ENCODE measurements at regions not wholly inside any gene's neighbourhood (a gene's known extent, or its start where the extent isn't known, plus 50 kb on each side); places are given as distances from the start of the nearest gene placed in this dataset.

DNA sequence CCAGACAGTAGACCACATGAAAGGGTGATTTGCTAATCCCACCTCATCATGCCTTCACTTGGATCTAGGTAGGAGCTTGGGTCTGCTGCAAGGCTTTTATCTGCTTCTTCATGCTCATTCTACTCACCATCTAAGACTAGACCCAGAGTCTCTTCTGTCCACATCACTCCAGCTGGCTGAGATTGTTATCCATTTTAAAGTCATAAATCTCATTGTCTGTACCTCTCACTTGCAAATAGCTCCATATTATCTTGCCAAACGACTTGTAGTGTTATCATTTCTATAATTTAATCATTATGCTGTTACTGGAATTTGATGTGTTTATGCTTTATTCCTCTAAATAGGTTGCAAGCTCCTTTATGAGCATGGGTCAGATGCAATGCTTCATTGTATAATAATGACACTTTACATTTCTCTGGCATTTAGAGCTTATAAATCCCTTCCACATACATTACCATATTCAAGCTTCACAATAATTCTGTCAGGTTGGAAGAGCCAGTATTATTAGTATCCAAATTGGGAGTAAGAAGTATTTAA lies 254.2 kb upstream of the SORL1-AS1 start:
- no peak for TF ChIP-seq EZH2 (IDR thresholded peaks at IDR 0.05; ENCODE audit: insufficient read depth, poor library complexity, severe bottlenecking)
- no peak for TF ChIP-seq EZH2phosphoT487 (IDR thresholded peaks at IDR 0.05; ENCODE audit: insufficient read depth, low read depth)
- DNase-seq, result no peak
- H3K9me2 ChIP-seq (ENCODE audit: insufficient read depth), result no peaks in the 10 kb centered on the region; the same call in 1 of the 2 replicates
- H3K27ac ChIP-seq, result no peak overlapping the region
- no peaks in the 10 kb centered on the region for H4K20me1 ChIP-seq (ENCODE audit: insufficient read depth)
- H3K9me3 ChIP-seq (ENCODE audit: low read depth), result no peaks in the 10 kb centered on the region
- H3K9ac ChIP-seq, result no peak overlapping the region
- H3K27me3 ChIP-seq (replicated peaks; ENCODE audit: insufficient read depth), result no peaks in the 10 kb centered on the region
- no peak overlapping the region for H3K4me2 ChIP-seq (ENCODE audit: unreplicated experiment)
- H3F3A ChIP-seq (ENCODE audit: insufficient read depth), result no peaks in the 10 kb centered on the region
- WGBS, 2 experiments (ENCODE audit: low coverage in 1 of 2, low lambda C conversion rate in 2 of 2, missing lambda C conversion rate in 2 of 2), result 51 to 54% methylated on average over 1 of the region's 1 CpG
- H3K4me1 ChIP-seq (ENCODE audit: insufficient read depth), result no peaks in the 10 kb centered on the region
- H3K4me3 ChIP-seq, result no peak overlapping the region
- in situ Hi-C loops (cut with MboI), result no loop called here
- no peaks in the 10 kb centered on the region for H3K79me2 ChIP-seq (ENCODE audit: insufficient read depth)
- H3K36me3 ChIP-seq (ENCODE audit: low read depth), result no peaks in the 10 kb centered on the region
- H2AFZ ChIP-seq, result no peak overlapping the region

DNA sequence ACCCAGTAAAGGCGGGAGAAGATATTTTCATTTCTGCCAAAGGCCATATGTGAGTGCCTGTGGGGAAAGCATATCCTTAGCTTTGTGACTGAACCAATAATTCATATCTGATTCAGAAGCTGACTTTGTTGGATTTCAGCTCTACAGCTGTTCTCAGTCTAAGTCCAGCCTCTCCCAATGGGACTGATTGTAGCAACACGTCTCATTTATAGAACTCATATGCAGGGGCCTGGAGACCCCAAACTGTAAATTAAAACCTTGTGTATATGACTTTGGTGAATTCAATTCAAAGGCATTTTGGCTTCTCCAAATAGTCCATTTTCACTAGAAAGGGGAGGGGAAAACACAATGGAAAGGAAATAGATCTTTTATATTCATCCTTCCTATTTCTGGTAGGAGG lies 250.4 kb upstream of the SORL1-AS1 start:
- H3K27me3 ChIP-seq (replicated peaks; ENCODE audit: insufficient read depth), result no peaks in the 10 kb centered on the region
- no peak for DNase-seq
- in situ Hi-C loops (cut with MboI), result no loop called here
- no peak overlapping the region for H3K4me3 ChIP-seq
- no peak overlapping the region for H2AFZ ChIP-seq
- H3K9me2 ChIP-seq (ENCODE audit: insufficient read depth), result no peaks in the 10 kb centered on the region
- no peaks in the 10 kb centered on the region for H3K4me1 ChIP-seq (ENCODE audit: insufficient read depth)
- no peaks in the 10 kb centered on the region for H4K20me1 ChIP-seq (ENCODE audit: insufficient read depth)
- no peaks in the 10 kb centered on the region for H3K36me3 ChIP-seq (ENCODE audit: low read depth)
- 36 to 45% methylated on average over 2 of the region's 2 CpGs for WGBS, 2 experiments (ENCODE audit: low coverage in 1 of 2, low lambda C conversion rate in 2 of 2, missing lambda C conversion rate in 2 of 2)
- no peak overlapping the region for H3K9ac ChIP-seq
- H3K79me2 ChIP-seq (ENCODE audit: insufficient read depth), result no peaks in the 10 kb centered on the region
- H3K9me3 ChIP-seq (ENCODE audit: low read depth), result no peaks in the 10 kb centered on the region
- TF ChIP-seq EZH2phosphoT487 (IDR thresholded peaks at IDR 0.05; ENCODE audit: insufficient read depth, low read depth) (no peak), EZH2 (IDR thresholded peaks at IDR 0.05; ENCODE audit: insufficient read depth, poor library complexity, severe bottlenecking) (no peak)
- no peak overlapping the region for H3K27ac ChIP-seq
- H3K4me2 ChIP-seq (ENCODE audit: unreplicated experiment), result no peak overlapping the region
- H3F3A ChIP-seq (ENCODE audit: insufficient read depth), result no peaks in the 10 kb centered on the region

DNA sequence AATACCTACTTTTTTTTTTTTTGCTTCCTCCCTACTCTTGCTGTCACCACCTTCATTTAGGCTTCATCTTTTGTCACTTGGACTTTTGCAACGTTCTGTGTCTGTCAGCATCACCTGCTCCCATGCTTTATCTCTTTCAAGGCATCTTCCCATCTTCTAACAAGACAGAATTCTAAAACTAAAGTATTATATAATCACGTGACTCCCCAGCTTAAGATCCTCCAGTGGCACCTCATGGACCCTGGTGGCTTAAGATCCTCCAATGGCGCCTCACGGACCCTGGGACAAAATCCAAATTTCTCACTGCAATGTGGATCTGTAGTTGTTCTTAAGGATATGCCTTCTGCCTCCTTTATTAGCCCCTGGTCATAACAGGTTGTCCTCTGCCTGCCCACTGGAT lies 248.2 kb upstream of the SORL1-AS1 start:
- no peaks in the 10 kb centered on the region for H3K4me1 ChIP-seq (ENCODE audit: insufficient read depth)
- in situ Hi-C loops (cut with MboI), result no loop called here
- H3F3A ChIP-seq (ENCODE audit: insufficient read depth), result no peaks in the 10 kb centered on the region
- H3K4me2 ChIP-seq (ENCODE audit: unreplicated experiment), result no peak overlapping the region
- H2AFZ ChIP-seq, result no peak overlapping the region
- H4K20me1 ChIP-seq (ENCODE audit: insufficient read depth), result no peaks in the 10 kb centered on the region
- H3K36me3 ChIP-seq (ENCODE audit: low read depth), result no peaks in the 10 kb centered on the region
- H3K27me3 ChIP-seq (replicated peaks; ENCODE audit: insufficient read depth), result no peaks in the 10 kb centered on the region
- DNase-seq, result no peak
- H3K4me3 ChIP-seq, result no peak overlapping the region
- H3K9me3 ChIP-seq (ENCODE audit: low read depth), result no peaks in the 10 kb centered on the region
- H3K9me2 ChIP-seq (ENCODE audit: insufficient read depth), result no peaks in the 10 kb centered on the region
- TF ChIP-seq EZH2 (IDR thresholded peaks at IDR 0.05; ENCODE audit: insufficient read depth, poor library complexity, severe bottlenecking) (no peak), EZH2phosphoT487 (IDR thresholded peaks at IDR 0.05; ENCODE audit: insufficient read depth, low read depth) (no peak)
- no peak overlapping the region for H3K9ac ChIP-seq
- H3K27ac ChIP-seq, result no peak overlapping the region
- H3K79me2 ChIP-seq (ENCODE audit: insufficient read depth), result no peaks in the 10 kb centered on the region
- WGBS, 2 experiments (ENCODE audit: low coverage in 1 of 2, low lambda C conversion rate in 2 of 2, missing lambda C conversion rate in 2 of 2), result 79 to 82% methylated on average over 4 of the region's 4 CpGs

DNA sequence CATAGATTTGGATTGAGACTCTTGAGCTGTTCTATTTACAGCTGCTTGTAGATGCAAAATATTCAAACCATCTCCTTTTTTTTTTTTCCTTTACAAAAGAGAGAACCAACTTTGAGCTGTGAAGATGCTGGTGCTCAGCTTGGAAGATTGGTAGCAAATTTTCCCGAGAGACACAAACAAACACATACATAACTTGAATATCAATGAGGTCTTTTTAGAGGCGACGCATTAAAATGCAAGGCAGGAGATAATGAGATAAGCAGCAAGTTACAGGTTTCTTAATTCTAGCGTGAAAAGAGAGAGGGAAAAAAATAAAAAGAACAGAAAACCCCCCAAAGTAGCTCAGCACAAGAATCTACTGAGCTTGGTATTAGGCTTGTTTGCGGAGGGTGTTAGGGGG lies 247.0 kb upstream of the SORL1-AS1 start:
- H4K20me1 ChIP-seq (ENCODE audit: insufficient read depth), result no peaks in the 10 kb centered on the region
- no peak overlapping the region for H3K9ac ChIP-seq
- in situ Hi-C loops (cut with MboI), result no loop called here
- H2AFZ ChIP-seq, result no peak overlapping the region
- H3K4me1 ChIP-seq (ENCODE audit: insufficient read depth), result no peaks in the 10 kb centered on the region
- TF ChIP-seq EZH2 (IDR thresholded peaks at IDR 0.05; ENCODE audit: insufficient read depth, poor library complexity, severe bottlenecking), result no peak
- no peak for TF ChIP-seq EZH2phosphoT487 (IDR thresholded peaks at IDR 0.05; ENCODE audit: insufficient read depth, low read depth)
- H3K9me3 ChIP-seq (ENCODE audit: low read depth), result no peaks in the 10 kb centered on the region
- no peaks in the 10 kb centered on the region for H3K36me3 ChIP-seq (ENCODE audit: low read depth)
- H3K4me3 ChIP-seq, result no peak overlapping the region
- H3K27ac ChIP-seq, result no peak overlapping the region
- H3K9me2 ChIP-seq (ENCODE audit: insufficient read depth), result no peaks in the 10 kb centered on the region
- H3K4me2 ChIP-seq (ENCODE audit: unreplicated experiment), result no peak overlapping the region
- WGBS, 2 experiments (ENCODE audit: low coverage in 1 of 2, low lambda C conversion rate in 2 of 2, missing lambda C conversion rate in 2 of 2), result 78 to 80% methylated on average over 5 of the region's 5 CpGs
- no peaks in the 10 kb centered on the region for H3F3A ChIP-seq (ENCODE audit: insufficient read depth)
- DNase-seq, result no peak
- no peaks in the 10 kb centered on the region for H3K79me2 ChIP-seq (ENCODE audit: insufficient read depth)
- no peaks in the 10 kb centered on the region for H3K27me3 ChIP-seq (replicated peaks; ENCODE audit: insufficient read depth)

Data from GM23248 (cell line).